GM10248 (cell line): ENCODE measurements at regions not wholly inside any gene's neighbourhood (a gene's known extent, or its start where the extent isn't known, plus 50 kb on each side); places are given as distances from the start of the nearest gene placed in this dataset.

ENCODE experiments used
- CTCF ChIA-PET: fragments of 300-600 bp; sonication (Branson Sonifier 250); formaldehyde crosslinking; extraction: SDS; loops from one replicate; lab custom pipeline; 2021; ENCODE audit warnings: antibody characterized with exemption; lab: Yijun Ruan, JAX
- POLR2A ChIA-PET: fragments of 350-650 bp; sonication (Branson Sonifier 250); formaldehyde crosslinking; extraction: SDS; loops from one replicate; lab custom pipeline; 2020; ENCODE audit warnings: antibody characterized with exemption; lab: Yijun Ruan, JAX
- DNase-seq: peaks from one replicate; pipeline ENCODE4 v3.0.0; 2012; ENCODE audit errors: extremely low spot score
- TF ChIP-seq, protein P1 (sequence below): IDR thresholded peaks from 2 replicates; pipeline ENCODE4 v1.5.1; 2012; ENCODE audit warnings: mild to moderate bottlenecking, low read depth; ENCODE audit errors: extremely low read depth, missing control alignments, control extremely low read depth

DNA sequence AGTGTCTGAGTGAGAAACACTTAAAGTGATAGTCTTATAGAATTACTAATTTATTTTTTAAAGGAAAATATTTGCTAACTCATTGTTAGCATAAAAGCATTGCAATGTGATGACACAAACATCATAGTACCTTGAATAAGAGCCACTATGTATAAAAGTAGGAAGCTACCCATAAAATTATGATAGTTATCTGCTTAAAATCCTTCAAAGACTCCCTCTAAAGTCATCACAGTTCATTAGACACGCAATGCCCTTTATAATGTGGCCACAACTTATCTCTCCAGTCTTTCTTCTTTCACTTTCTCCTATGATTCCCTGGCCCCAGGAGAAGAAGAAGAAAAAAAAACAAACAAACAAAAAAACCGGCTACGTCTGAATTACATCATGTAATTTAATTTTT, 1144.0 kb upstream of the NUDT12 start:
- no peak for DNase-seq
- CTCF ChIA-PET, result no interaction called here
- TF ChIP-seq, protein P1, sequence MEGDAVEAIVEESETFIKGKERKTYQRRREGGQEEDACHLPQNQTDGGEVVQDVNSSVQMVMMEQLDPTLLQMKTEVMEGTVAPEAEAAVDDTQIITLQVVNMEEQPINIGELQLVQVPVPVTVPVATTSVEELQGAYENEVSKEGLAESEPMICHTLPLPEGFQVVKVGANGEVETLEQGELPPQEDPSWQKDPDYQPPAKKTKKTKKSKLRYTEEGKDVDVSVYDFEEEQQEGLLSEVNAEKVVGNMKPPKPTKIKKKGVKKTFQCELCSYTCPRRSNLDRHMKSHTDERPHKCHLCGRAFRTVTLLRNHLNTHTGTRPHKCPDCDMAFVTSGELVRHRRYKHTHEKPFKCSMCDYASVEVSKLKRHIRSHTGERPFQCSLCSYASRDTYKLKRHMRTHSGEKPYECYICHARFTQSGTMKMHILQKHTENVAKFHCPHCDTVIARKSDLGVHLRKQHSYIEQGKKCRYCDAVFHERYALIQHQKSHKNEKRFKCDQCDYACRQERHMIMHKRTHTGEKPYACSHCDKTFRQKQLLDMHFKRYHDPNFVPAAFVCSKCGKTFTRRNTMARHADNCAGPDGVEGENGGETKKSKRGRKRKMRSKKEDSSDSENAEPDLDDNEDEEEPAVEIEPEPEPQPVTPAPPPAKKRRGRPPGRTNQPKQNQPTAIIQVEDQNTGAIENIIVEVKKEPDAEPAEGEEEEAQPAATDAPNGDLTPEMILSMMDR, result no peak
- POLR2A ChIA-PET, result no interaction called here

DNA sequence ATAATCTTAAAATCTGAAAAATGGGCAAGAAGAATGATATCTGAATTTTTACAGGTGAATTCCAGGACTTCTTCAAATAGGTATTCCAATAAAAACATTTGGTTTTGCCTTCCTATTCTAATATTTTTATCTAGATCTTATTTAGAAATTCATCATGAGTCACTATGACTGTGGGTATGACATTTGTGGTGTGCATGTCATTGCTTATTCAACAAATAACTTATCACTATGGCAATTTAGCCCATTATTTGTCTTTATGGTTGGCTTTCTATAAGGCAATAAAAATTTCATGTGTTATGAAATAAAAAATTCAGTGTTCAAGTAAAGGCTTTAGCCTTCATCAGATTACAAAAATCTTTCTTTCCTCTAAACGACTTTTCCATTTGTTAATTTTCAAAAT, 1139.6 kb upstream of the NUDT12 start:
- DNase-seq, result no peak
- CTCF ChIA-PET, result no interaction called here
- TF ChIP-seq, protein P1, result no peak
- POLR2A ChIA-PET, result no interaction called here

DNA sequence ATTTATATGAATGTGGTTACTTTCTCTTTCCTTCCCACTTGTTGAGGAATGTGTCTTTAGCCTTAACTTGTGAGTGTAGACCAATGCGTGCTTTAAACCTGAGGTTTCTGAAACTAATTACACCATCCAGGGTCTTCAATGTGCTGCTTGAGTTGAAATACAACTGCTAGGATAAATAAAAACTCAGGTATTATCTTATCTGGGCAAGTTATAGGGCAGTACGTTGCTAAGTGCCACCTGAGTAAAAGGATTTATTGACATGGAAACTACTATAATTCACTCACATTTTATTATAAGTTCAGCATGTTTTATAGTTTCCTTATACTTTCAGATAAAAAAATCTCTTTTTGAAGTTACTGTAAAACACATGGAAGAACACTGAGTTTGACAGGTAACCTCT, 1136.8 kb upstream of the NUDT12 start:
- ChIA-PET CTCF (no interaction called here), POLR2A (no interaction called here)
- TF ChIP-seq, protein P1, result no peak
- no peak for DNase-seq

DNA sequence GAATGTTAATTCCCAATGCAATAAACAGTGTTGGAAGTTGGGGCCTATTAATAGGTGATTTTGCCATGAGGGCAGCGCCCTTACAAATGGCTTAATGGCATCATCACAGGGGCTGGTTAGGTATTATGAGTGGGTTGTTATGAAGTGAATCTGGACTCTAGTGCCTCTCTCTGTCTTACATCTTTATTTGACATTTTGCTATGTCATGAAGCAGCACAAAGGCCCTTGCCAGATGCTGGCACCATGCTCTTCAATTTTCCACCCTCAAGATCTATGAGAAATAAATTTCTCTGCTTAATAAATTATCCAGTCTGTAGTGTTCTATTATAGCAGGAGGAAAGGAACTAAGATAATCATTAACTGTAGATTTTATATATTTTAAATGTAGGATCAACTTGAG, 1098.7 kb upstream of the NUDT12 start:
- no peak for DNase-seq
- ChIA-PET POLR2A (no interaction called here), CTCF (interaction anchor here (1.5 kb wide), 1 partner anchor 9 kb away, joined by 3 read pairs; no protein-coding TSS in a partner anchor)
- TF ChIP-seq, protein P1, result no peak

DNA sequence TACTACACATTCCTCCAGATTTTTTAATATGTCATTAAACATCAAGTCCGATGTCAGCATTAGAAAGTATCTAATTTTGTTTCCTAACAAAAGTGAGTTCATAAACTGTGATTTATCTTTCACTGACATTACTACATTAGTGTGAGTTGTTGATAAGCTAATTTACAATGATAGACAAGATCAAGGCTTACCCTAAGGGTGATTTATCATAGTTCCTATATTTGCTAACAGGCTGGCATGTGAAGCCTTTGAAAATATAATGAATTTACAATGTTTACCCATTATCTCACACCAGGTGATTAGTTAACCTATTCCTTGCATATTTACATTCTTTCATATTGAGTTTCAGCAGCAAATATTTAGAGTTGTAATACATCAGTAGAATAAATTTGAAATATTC, 1096.9 kb upstream of the NUDT12 start:
- TF ChIP-seq, protein P1, result no peak
- ChIA-PET CTCF (interaction anchor here (1.5 kb wide), 1 partner anchor 15 kb away, joined by 5 read pairs; no protein-coding TSS in a partner anchor), POLR2A (no interaction called here)
- no peak for DNase-seq

DNA sequence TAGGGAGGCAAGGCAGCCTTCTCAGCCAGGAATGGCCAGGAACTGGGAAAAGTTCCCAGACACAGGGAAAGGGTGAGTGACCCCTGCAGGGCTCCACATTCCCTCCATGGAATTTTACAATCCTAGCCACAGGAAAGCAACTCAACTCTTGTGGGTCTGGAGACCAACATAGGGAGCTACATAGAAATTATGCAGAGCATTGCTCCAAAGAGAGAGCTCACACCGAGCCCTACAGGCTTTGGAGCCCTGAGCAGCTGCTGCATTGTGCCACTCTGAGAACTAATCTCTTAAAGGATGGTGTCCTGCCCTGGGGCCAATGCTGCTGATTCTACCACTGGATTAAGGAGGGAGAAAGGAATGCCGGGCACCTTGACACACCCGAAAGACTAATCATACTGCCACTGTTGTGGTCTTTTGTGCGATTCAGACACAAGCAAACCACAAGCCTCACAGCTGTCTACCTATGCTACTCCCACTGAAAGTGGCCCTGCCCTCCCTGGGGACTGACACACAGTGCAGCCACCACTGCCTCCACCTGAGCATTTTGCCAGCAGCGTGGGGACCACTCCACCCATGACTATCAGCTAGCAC, 1089.8 kb upstream of the NUDT12 start:
- CTCF ChIA-PET, result no interaction called here
- no peak for DNase-seq
- POLR2A ChIA-PET, result no interaction called here
- TF ChIP-seq, protein P1, result no peak
